H1 (cell line): ENCODE measurements at regions not wholly inside any gene's neighbourhood (a gene's known extent, or its start where the extent isn't known, plus 50 kb on each side); places are given as distances from the start of the nearest gene placed in this dataset.

Experiments
- CTCF ChIA-PET: fragments of 300-600 bp; sonication (Branson Sonifier 250); formaldehyde crosslinking; loops from one replicate; lab custom pipeline; 2021; ENCODE audit not compliant: partially characterized antibody; lab: Charles Lee
- POLR2A ChIA-PET: fragments of 300-600 bp; sonication (Branson Sonifier 250); formaldehyde crosslinking; loops from one replicate; lab custom pipeline; 2021; ENCODE audit warnings: inconsistent platforms; ENCODE audit not compliant: partially characterized antibody; lab: Charles Lee
- DNase-seq, 2 experiments: peaks; one replicate each; pipeline versions ENCODE4 v3.0.0 to v3.0.0-alpha.2; 2010 to 2022; ENCODE audit warnings: low spot score in 2 of 2, low read depth in 1 of 2, mixed read lengths in 1 of 2
- FAIRE-seq: peaks from 2 replicates; lab custom pipeline; 2011; peaks lifted over from hg19 to GRCh38; lab: Jason Lieb, UNC
- H2AFZ ChIP-seq: 2 replicates; pipeline ENCODE4 v1.8.1; 2012; ENCODE audit warnings: low read length, inconsistent platforms
- H2AK5ac ChIP-seq: 2 replicates; pipeline ENCODE4 v1.6.1; 2013; ENCODE audit warnings: low read depth, low read length
- H2BK120ac ChIP-seq: replicated peaks from 2 replicates; pipeline ENCODE3; 2013; ENCODE audit warnings: low read depth, low read length, inconsistent platforms
- H2BK12ac ChIP-seq: 2 replicates; pipeline ENCODE4 v1.6.1; 2013; ENCODE audit warnings: low read depth, low read length
- H2BK15ac ChIP-seq: 2 replicates; pipeline ENCODE4 v1.6.1; 2013; ENCODE audit warnings: low read length
- H2BK20ac ChIP-seq: 2 replicates; pipeline ENCODE4 v1.6.1; 2013; ENCODE audit warnings: low read length
- H2BK5ac ChIP-seq: 2 replicates; pipeline ENCODE4 v1.6.1; 2013; ENCODE audit warnings: low read depth, low read length
- H3K14ac ChIP-seq: 2 replicates; pipeline ENCODE4 v1.6.1; 2013; ENCODE audit warnings: inconsistent platforms; ENCODE audit not compliant: insufficient read length
- H3K18ac ChIP-seq: 2 replicates; pipeline ENCODE4 v1.6.1; 2013; ENCODE audit warnings: low read length; ENCODE audit errors: extremely low read depth
- H3K23ac ChIP-seq: 2 replicates; pipeline ENCODE4 v1.6.1; 2013; ENCODE audit warnings: inconsistent platforms; ENCODE audit not compliant: insufficient read length
- H3K23me2 ChIP-seq: 2 replicates; pipeline ENCODE4 v1.6.1; 2013; ENCODE audit warnings: low read depth, low read length
- H3K27ac ChIP-seq: 2 replicates; pipeline ENCODE4 v1.6.1; 2011; ENCODE audit warnings: low read depth, low read length, inconsistent platforms
- H3K27me3 ChIP-seq, 4 experiments: replicated peaks in 1 of 4; 1 replicate in 1 of 4; 2 replicates in 3 of 4; pipeline versions ENCODE4 v1.6.1 to v1.8.1; 2011 to 2013; ENCODE audit warnings: low read length in 3 of 4, mild to moderate bottlenecking in 3 of 4, inconsistent platforms in 2 of 4, mixed read lengths in 2 of 4, moderate library complexity in 1 of 4; ENCODE audit not compliant: control insufficient read depth in 3 of 4, insufficient read depth in 3 of 4; ENCODE audit errors: extremely low read depth in 1 of 4
- H3K36me3 ChIP-seq, 4 experiments: 2 replicates each; pipeline versions ENCODE4 v1.6.1 to v1.8.1; 2011 to 2013; ENCODE audit warnings: mild to moderate bottlenecking in 4 of 4, low read length in 3 of 4, moderate library complexity in 2 of 4, control low read depth in 1 of 4, inconsistent platforms in 1 of 4; ENCODE audit not compliant: insufficient read depth in 4 of 4, control insufficient read depth in 2 of 4
- H3K4ac ChIP-seq: replicated peaks from 2 replicates; pipeline ENCODE3; 2013; ENCODE audit warnings: low read length, low read depth, mixed read lengths, inconsistent platforms; ENCODE audit not compliant: insufficient read length
- H3K4me1 ChIP-seq, 4 experiments: replicated peaks in 1 of 4; 1 replicate in 1 of 4; 2 replicates in 3 of 4; pipeline versions ENCODE4 v1.6.1 to v1.8.1; 2011 to 2013; ENCODE audit warnings: low read length in 3 of 4, inconsistent platforms in 2 of 4, mixed read lengths in 1 of 4; ENCODE audit not compliant: insufficient read depth in 4 of 4, control insufficient read depth in 3 of 4
- H3K4me2 ChIP-seq, 2 experiments: 2 replicates each; pipeline versions ENCODE4 v1.6.1 to v1.8.1; 2011 to 2013; ENCODE audit warnings: low read depth in 2 of 2, low read length in 2 of 2, control low read depth in 1 of 2, inconsistent platforms in 1 of 2, mild to moderate bottlenecking in 1 of 2; ENCODE audit not compliant: insufficient read depth in 1 of 2
- H3K4me3 ChIP-seq, 4 experiments: fragments of 200-600, 300-600 bp in 1 of 4; sonication (generic), shearing (Covaris generic), sonication (Bioruptor Twin) in 1 of 4; 2 replicates each; pipeline versions ENCODE4 v1.5.1 to v1.8.1; 2011 to 2016; ENCODE audit warnings: low read length in 4 of 4, low read depth in 3 of 4, control low read depth in 2 of 4, inconsistent platforms in 2 of 4, mild to moderate bottlenecking in 2 of 4, mixed read lengths in 1 of 4, moderate library complexity in 1 of 4; ENCODE audit not compliant: insufficient read depth in 2 of 4; ENCODE audit errors: extremely low read depth in 1 of 4
- H3K56ac ChIP-seq: replicated peaks from 2 replicates; pipeline ENCODE3; 2013; ENCODE audit warnings: low read depth, mild to moderate bottlenecking, mixed read lengths, low read length, inconsistent platforms; ENCODE audit not compliant: insufficient read length
- H3K79me1 ChIP-seq: 2 replicates; pipeline ENCODE4 v1.6.1; 2013; ENCODE audit warnings: low read depth, low read length, control low read depth
- H3K79me2 ChIP-seq, 2 experiments: 2 replicates each; pipeline versions ENCODE4 v1.6.1 to v1.8.1; 2012 to 2013; ENCODE audit warnings: low read length in 2 of 2, mild to moderate bottlenecking in 2 of 2, inconsistent platforms in 1 of 2; ENCODE audit not compliant: insufficient read depth in 2 of 2, control insufficient read depth in 1 of 2
- H3K9ac ChIP-seq, 4 experiments: replicated peaks in 1 of 4; 1 replicate in 1 of 4; 2 replicates in 3 of 4; pipeline versions ENCODE4 v1.6.1 to v1.8.1; 2011 to 2013; ENCODE audit warnings: low read depth in 3 of 4, low read length in 3 of 4, control low read depth in 2 of 4, mild to moderate bottlenecking in 2 of 4, moderate library complexity in 2 of 4, inconsistent platforms in 1 of 4; ENCODE audit errors: extremely low read depth in 1 of 4
- H3K9me3 ChIP-seq, 2 experiments: 2 replicates each; pipeline versions ENCODE4 v1.6.1 to v1.8.1; 2012 to 2013; ENCODE audit warnings: mild to moderate bottlenecking in 2 of 2, moderate library complexity in 2 of 2, control low read depth in 1 of 2, inconsistent platforms in 1 of 2, low read depth in 1 of 2, low read length in 1 of 2, mixed read lengths in 1 of 2; ENCODE audit not compliant: insufficient read depth in 2 of 2
- H4K20me1 ChIP-seq, 2 experiments: replicated peaks in 1 of 2; 2 replicates each; pipeline versions ENCODE3 to v1.8.1; 2011 to 2013; ENCODE audit warnings: inconsistent platforms in 2 of 2, low read length in 2 of 2, mild to moderate bottlenecking in 1 of 2; ENCODE audit not compliant: insufficient read depth in 2 of 2, control insufficient read depth in 1 of 2
- H4K5ac ChIP-seq: 2 replicates; pipeline ENCODE4 v1.6.1; 2013; ENCODE audit warnings: low read length, low read depth, mixed read lengths, inconsistent platforms; ENCODE audit not compliant: insufficient read length
- H4K8ac ChIP-seq: 2 replicates; pipeline ENCODE4 v1.8.0; 2013; ENCODE audit warnings: mild to moderate bottlenecking, moderate library complexity, low read length, inconsistent platforms; ENCODE audit not compliant: insufficient read depth; ENCODE audit errors: extremely low read depth
- H4K91ac ChIP-seq: replicated peaks from 2 replicates; pipeline ENCODE3; 2013; ENCODE audit warnings: low read length, mixed read lengths, inconsistent platforms; ENCODE audit not compliant: insufficient read length
- BCL11A ChIP-seq, 2 experiments: IDR thresholded peaks; one replicate each; pipeline ENCODE4 v1.6.1; 2011; ENCODE audit warnings: low read depth in 2 of 2, low read length in 2 of 2, mild to moderate bottlenecking in 2 of 2
- CHD2 ChIP-seq: IDR thresholded peaks from 2 replicates; pipeline ENCODE4 v1.6.1; 2012; ENCODE audit warnings: low read length, improper control_type of control experiment
- CREB1 ChIP-seq: IDR thresholded peaks from 2 replicates; pipeline ENCODE4 v1.6.1; 2012; ENCODE audit warnings: inconsistent platforms
- RNF2 ChIP-seq: fragments of 200-900, 300-1000 bp; sonication (generic); IDR thresholded peaks from 2 replicates; pipeline ENCODE4 v1.7.1; 2016; ENCODE audit warnings: borderline replicate concordance, low read depth, mild to moderate bottlenecking, antibody characterized with exemption, low read length; ENCODE audit not compliant: poor library complexity, severe bottlenecking; ENCODE audit errors: missing control alignments
- TAF1 ChIP-seq: IDR thresholded peaks from 2 replicates; pipeline ENCODE4 v1.6.1; 2011; ENCODE audit warnings: mild to moderate bottlenecking, low read depth, low read length
- WGBS, 2 experiments: shearing (Covaris generic) in 1 of 2; methylation state at CpG; one replicate each; pipeline versions ENCODE4 v1.1.6 to v1.1.7; 2013 to 2015; ENCODE audit warnings: low lambda C conversion rate in 2 of 2, mixed read lengths in 2 of 2, inconsistent platforms in 1 of 2, low coverage in 1 of 2, missing lambda C conversion rate in 1 of 2; ENCODE audit not compliant: insufficient replicate concordance in 2 of 2, insufficient coverage in 1 of 2, insufficient read length in 1 of 2; ENCODE audit errors: extremely low coverage in 1 of 2, missing lambda C conversion rate in 1 of 2; 5-methylcytosine and 5-hydroxymethylcytosine counted together

GRCh38 chr13:64289702-64290101 lies 2874.1 kb upstream of the PCDH20 start:
- Histone ChIP-seq H2BK15ac (no peak overlapping the region), H2AFZ (peak overlapping the region; percentile 84; the same call in 1 of the 2 replicates), H2BK20ac (no peak overlapping the region), H3K23ac (no peak overlapping the region), H3K9ac (no peak overlapping the region), H3K56ac (no peak overlapping the region), H3K18ac (no peak overlapping the region), H2BK5ac (no peak overlapping the region), H3K4me3 (no peak overlapping the region), H2BK120ac (no peak overlapping the region), H3K27me3 (no peaks in the 10 kb centered on the region), H3K4me1 (no peaks in the 10 kb centered on the region), H3K79me2 (no peaks in the 10 kb centered on the region), H4K91ac (no peak overlapping the region), H3K79me1 (no peaks in the 10 kb centered on the region), H3K9me3 (no peaks in the 10 kb centered on the region), H3K4ac (no peak overlapping the region), H3K14ac (no peak overlapping the region), H2BK12ac (no peak overlapping the region), H4K5ac (no peak overlapping the region), H3K27ac (0 out of 2 replicates have a peak overlapping the region, but pooled peaks have one; percentile 27), H2AK5ac (no peak overlapping the region), H3K36me3 (no peaks in the 10 kb centered on the region), H3K23me2 (no peaks in the 10 kb centered on the region), H4K20me1 (no peaks in the 10 kb centered on the region), H3K4me2 (no peak overlapping the region), H4K8ac (no peak overlapping the region)
- ChIA-PET POLR2A (no interaction called here), CTCF (interaction anchor here (0.7 kb wide), 1 partner anchor 89 kb away, joined by 3 read pairs; no protein-coding TSS in a partner anchor)
- TF ChIP-seq CREB1 (no peak), CHD2 (no peak), BCL11A (IDR thresholded peaks at IDR 0.05; ENCODE audit: low read depth in 2 of 2, low read length in 2 of 2) (no peak), TAF1 (no peak), RNF2 (no peak)
- WGBS, 2 experiments, result 91% methylated on average over 3 of the region's 3 CpGs; no CpG with 5 or more reads in 1 of the 2 experiments
- FAIRE-seq (no peak), DNase-seq (no peak)
